ENCODE measurements at regions not wholly inside any gene's neighbourhood (a gene's known extent, or its start where the extent isn't known, plus 50 kb on each side); places are given as distances from the start of the nearest gene placed in this dataset.

DNA sequence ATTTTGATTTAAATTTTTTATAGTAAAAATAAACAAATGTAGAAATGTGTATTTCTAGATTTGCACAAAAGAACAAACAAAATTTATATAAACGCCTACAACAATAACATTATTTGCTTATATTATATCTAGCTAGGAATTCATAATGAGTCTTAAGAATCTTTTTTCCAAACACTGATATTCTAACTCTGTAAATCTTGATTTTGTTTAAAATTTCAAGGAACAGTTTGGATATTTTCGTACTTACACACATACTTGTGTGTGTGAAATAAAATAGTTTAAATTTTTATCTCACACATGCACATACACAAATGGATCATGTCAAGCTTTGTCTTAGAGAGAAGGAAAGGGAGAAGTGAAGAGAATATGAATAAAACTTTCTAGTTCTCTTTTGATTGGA is 868.1 kb downstream of the LTN1 start:
- TF ChIP-seq EZH2 (IDR thresholded peaks at IDR 0.05; ENCODE audit: insufficient read depth, poor library complexity, severe bottlenecking) (no peak), EZH2phosphoT487 (IDR thresholded peaks at IDR 0.05; ENCODE audit: insufficient read depth, low read depth) (no peak)

Measured in GM23248 (cell line).